OCI-LY1 (cell line): ENCODE measurements at regions not wholly inside any gene's neighbourhood (a gene's known extent, or its start where the extent isn't known, plus 50 kb on each side); places are given as distances from the start of the nearest gene placed in this dataset.

ENCODE experiments used
- EZH2 ChIP-seq: fragments of 200-600 bp; sonication (generic), shearing (Covaris generic); IDR thresholded peaks from 2 replicates; pipeline ENCODE4 v1.8.0; 2017; ENCODE audit warnings: borderline replicate concordance, mixed run types, mild to moderate bottlenecking, antibody characterized with exemption, low read length, moderate library complexity, mixed read lengths
- TF ChIP-seq, protein P1 (sequence below): fragments of 200-600 bp; sonication (generic), shearing (Covaris generic); IDR thresholded peaks from 2 replicates; pipeline ENCODE4 v1.5.1; 2017; ENCODE audit warnings: mild to moderate bottlenecking, antibody characterized with exemption, low read length, moderate library complexity, mixed read lengths

DNA sequence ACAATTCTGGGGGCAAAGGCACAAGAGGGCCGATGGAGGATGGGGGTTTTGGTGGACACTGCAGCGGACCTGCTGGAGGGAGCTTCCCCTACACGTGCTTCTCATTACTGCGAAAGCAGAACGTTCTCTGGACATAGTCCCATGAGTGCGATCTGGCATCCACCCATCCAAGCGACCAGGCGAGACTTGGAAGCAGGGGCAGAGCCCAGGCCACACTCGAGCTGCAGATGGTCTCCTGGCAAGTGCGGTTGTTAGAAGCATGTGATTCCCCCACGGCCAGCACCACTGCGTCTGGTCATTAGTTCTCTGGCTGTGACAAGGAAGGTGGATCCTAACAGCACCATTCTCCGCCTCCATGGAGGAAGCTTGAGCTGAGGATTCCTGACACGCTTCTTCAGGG is 118.4 kb upstream of the TCERG1L start:
- TF ChIP-seq, protein P1, sequence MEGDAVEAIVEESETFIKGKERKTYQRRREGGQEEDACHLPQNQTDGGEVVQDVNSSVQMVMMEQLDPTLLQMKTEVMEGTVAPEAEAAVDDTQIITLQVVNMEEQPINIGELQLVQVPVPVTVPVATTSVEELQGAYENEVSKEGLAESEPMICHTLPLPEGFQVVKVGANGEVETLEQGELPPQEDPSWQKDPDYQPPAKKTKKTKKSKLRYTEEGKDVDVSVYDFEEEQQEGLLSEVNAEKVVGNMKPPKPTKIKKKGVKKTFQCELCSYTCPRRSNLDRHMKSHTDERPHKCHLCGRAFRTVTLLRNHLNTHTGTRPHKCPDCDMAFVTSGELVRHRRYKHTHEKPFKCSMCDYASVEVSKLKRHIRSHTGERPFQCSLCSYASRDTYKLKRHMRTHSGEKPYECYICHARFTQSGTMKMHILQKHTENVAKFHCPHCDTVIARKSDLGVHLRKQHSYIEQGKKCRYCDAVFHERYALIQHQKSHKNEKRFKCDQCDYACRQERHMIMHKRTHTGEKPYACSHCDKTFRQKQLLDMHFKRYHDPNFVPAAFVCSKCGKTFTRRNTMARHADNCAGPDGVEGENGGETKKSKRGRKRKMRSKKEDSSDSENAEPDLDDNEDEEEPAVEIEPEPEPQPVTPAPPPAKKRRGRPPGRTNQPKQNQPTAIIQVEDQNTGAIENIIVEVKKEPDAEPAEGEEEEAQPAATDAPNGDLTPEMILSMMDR, result no peak
- no peak for TF ChIP-seq EZH2
